C4-2B (cell line): ENCODE measurements at regions not wholly inside any gene's neighbourhood (a gene's known extent, or its start where the extent isn't known, plus 50 kb on each side); places are given as distances from the start of the nearest gene placed in this dataset.
"Not testable (repeated sequence)": the region's sequence is repeated elsewhere in the genome, so short reads cannot be mapped to it uniquely, and the experiment has no call there.

Experiments
- H3K27ac ChIP-seq: fragments of 450-650 bp; 2 replicates; pipeline ENCODE4 v1.5.1; 2017
- CTCF ChIP-seq: fragments of 450-650 bp; conservative IDR thresholded peaks from 2 replicates; pipeline ENCODE4 v1.5.1; 2017; ENCODE audit warnings: mild to moderate bottlenecking
- ZFX ChIP-seq: fragments of 450-650 bp; IDR thresholded peaks from 2 replicates; pipeline ENCODE4 v1.6.1; 2017

- no peak overlapping the region for H3K27ac ChIP-seq
- peak; percentile 38 for TF ChIP-seq CTCF
- no peak for TF ChIP-seq ZFX
Observed at GRCh38 chr2:133641942-133642725, 73.9 kb upstream of the NCKAP5 start.

DNA sequence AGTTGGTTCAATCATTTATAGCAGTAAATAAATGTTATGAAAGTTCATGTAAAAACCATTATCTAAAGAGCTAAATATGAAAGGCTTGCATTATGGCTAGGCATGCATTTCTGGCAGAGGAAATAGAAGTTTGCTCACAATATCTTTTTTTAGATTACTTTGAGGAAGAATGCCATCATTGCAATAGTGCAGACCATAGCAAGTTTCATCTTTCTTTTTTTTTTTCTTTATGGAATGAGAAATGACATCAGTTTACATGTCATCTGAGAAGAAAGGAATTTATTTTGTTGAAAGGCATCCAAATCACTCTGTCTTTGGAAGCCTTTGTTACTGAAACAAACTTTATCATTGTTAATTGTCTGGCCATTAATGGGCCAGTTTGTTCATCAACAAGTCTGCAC is 74.5 kb upstream of the NCKAP5 start:
- TF ChIP-seq ZFX (no peak), CTCF (no peak)
- no peak overlapping the region for H3K27ac ChIP-seq

- no peak for TF ChIP-seq ZFX
- H3K27ac ChIP-seq: no peak overlapping the region
Observed at GRCh38 chr2:133643863-133644262, 75.6 kb upstream of the NCKAP5 start.

GRCh38 chr2:133644846-133645245 is 76.6 kb upstream of the NCKAP5 start:
- H3K27ac ChIP-seq: no peak overlapping the region
- TF ChIP-seq CTCF (no peak), ZFX (no peak)

DNA sequence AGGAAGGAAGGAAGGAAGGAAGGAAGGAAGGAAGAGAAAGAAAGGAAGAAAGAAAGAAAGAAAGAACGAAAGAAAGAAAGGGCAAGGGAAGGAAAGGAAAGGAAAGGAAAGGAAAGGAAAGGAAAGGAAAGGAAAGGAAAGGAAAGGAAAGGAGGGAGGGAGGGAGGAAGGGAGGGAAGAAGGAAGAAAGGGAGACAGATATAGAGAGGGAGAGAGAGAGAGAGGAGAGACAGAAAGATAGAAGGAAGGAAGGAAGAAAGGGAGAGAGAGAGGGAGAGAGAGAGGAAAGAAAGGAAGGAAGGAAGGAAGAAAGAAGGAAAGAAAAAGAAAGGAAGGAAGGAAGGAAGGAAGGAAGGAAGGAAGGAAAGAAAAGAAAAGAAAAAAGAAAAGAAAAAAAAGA is 79.1 kb upstream of the NCKAP5 start:
- not testable (repeated sequence) for H3K27ac ChIP-seq

DNA sequence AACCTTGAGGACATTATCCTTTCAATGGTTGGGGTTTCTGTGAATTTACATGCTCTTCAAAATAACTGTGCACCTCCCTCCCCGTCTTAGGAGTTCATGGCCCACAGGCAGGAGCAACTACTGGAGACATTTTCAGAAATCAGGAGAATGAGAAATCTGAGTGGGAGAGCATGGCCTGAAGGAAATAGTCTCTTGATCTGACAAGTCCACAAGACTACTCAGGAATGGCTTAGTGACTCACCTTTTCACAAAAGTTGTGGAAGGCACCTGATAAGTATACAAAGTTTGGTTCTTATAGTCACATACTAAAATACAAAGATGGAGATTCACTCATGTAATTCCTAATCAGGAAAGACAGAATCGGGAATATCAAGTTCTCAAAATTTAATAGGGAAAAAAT is 83.6 kb upstream of the NCKAP5 start:
- TF ChIP-seq CTCF: no peak
- TF ChIP-seq ZFX: no peak
- no peak overlapping the region for H3K27ac ChIP-seq

DNA sequence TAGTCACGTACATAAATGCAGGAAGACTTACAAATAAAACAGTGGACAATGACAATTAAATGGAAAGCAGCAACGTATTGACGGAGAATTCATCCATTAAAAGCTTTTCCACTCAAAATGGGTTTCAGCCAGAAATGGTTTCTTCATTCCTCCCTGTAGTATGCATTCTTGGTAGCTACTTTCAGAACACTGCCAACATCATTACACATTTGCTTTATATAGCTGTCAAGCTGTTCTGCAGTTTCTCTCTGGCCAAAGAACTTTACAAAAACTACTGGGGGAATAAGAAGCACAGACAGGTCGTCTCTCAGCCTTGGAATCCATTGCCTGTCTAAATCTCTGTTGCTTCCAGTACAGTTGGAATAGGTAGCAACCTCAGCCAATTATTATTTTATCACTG is 84.1 kb upstream of the NCKAP5 start:
- TF ChIP-seq CTCF (no peak), ZFX (no peak)
- H3K27ac ChIP-seq: no peak overlapping the region

GRCh38 chr2:133653056-133653455 is 84.8 kb upstream of the NCKAP5 start:
- no peak overlapping the region for H3K27ac ChIP-seq
- TF ChIP-seq CTCF (no peak), ZFX (no peak)
